ENCODE measurements at regions not wholly inside any gene's neighbourhood (a gene's known extent, or its start where the extent isn't known, plus 50 kb on each side); places are given as distances from the start of the nearest gene placed in this dataset.

DNA sequence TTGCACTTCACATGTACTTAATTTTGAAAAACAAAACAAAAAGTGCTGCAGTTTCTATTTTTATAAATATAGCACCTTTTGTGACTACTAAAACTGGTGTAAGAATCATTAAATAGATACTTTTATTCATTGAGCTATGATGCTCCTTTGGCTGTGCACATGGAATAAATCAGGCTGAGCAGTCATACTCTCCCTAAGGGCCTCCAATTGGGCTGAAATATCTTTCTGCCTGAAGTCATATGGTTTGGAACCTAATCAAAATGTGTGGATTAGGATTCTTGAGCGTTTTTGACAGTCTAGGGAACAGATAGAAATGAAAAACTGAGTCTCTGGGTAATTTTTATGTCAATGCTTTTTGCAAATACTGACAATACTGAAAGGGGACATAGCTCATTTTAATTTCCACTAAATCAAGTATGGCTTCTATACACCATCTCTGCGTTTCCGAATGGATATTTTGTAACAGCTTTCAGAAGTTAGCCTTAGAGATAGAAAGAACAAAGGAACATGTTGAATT is 392.2 kb upstream of the ROBO1 start:
- H3K9me3 ChIP-seq: no peaks in the 10 kb centered on the region; the same call in 2 of the 3 replicates
- ATAC-seq: no peak
- H3K4me1 ChIP-seq: no peaks in the 10 kb centered on the region
- CTCF ChIA-PET: no interaction called here
- no peak overlapping the region for H3K4me3 ChIP-seq
- H3K4me2 ChIP-seq: no peak overlapping the region
- WGBS (ENCODE audit: missing lambda C conversion rate): 24% methylated on average over 3 of the region's 3 CpGs
- no peak for FAIRE-seq
- no peak for DNase-seq (ENCODE audit: low read depth in 1 of 2, low spot score in 1 of 2)
- TF ChIP-seq, protein P1, sequence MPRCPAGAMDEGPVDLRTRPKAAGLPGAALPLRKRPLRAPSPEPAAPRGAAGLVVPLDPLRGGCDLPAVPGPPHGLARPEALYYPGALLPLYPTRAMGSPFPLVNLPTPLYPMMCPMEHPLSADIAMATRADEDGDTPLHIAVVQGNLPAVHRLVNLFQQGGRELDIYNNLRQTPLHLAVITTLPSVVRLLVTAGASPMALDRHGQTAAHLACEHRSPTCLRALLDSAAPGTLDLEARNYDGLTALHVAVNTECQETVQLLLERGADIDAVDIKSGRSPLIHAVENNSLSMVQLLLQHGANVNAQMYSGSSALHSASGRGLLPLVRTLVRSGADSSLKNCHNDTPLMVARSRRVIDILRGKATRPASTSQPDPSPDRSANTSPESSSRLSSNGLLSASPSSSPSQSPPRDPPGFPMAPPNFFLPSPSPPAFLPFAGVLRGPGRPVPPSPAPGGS (IDR thresholded peaks at IDR 0.05): no peak
- TF ChIP-seq EHF (CRISPR knock-in tag; IDR thresholded peaks at IDR 0.05): no peak
- TF ChIP-seq POLR2A (IDR thresholded peaks at IDR 0.05; ENCODE audit: low read length): no peak
- no peak for TF ChIP-seq TFCP2L1 (CRISPR knock-in tag; IDR thresholded peaks at IDR 0.05)
- no peak for TF ChIP-seq KDM5A (IDR thresholded peaks at IDR 0.05)
- TF ChIP-seq HOXB13 (CRISPR knock-in tag; IDR thresholded peaks at IDR 0.05; ENCODE audit: low read depth): no peak
- no peak for TF ChIP-seq ZFP36 (IDR thresholded peaks at IDR 0.05; ENCODE audit: borderline replicate concordance, partially characterized antibody)
- no peak for TF ChIP-seq ZC3H11A (IDR thresholded peaks at IDR 0.05)
- no peak for TF ChIP-seq CBX2 (IDR thresholded peaks at IDR 0.05; ENCODE audit: borderline replicate concordance, low read depth)
- TF ChIP-seq, protein P2, sequence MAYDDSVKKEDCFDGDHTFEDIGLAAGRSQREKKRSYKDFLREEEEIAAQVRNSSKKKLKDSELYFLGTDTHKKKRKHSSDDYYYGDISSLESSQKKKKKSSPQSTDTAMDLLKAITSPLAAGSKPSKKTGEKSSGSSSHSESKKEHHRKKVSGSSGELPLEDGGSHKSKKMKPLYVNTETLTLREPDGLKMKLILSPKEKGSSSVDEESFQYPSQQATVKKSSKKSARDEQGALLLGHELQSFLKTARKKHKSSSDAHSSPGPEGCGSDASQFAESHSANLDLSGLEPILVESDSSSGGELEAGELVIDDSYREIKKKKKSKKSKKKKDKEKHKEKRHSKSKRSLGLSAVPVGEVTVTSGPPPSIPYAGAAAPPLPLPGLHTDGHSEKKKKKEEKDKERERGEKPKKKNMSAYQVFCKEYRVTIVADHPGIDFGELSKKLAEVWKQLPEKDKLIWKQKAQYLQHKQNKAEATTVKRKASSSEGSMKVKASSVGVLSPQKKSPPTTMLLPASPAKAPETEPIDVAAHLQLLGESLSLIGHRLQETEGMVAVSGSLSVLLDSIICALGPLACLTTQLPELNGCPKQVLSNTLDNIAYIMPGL (CRISPR knock-in tag; IDR thresholded peaks at IDR 0.05; ENCODE audit: borderline replicate concordance): no peak
- no peak for TF ChIP-seq CHD2 (IDR thresholded peaks at IDR 0.05; ENCODE audit: low read length, partially characterized antibody)
- no peak for TF ChIP-seq HOXB5 (CRISPR knock-in tag; IDR thresholded peaks at IDR 0.05)
- no peak for TF ChIP-seq FOXS1 (CRISPR knock-in tag; IDR thresholded peaks at IDR 0.05)
- no peak for TF ChIP-seq RFX5 (IDR thresholded peaks at IDR 0.05)
- TF ChIP-seq ESRRA (IDR thresholded peaks at IDR 0.05; ENCODE audit: borderline replicate concordance, low read length): no peak
- TF ChIP-seq NR3C1 (IDR thresholded peaks at IDR 0.05): no peak
- no peak for TF ChIP-seq MAZ (IDR thresholded peaks at IDR 0.05; ENCODE audit: borderline replicate concordance, low read depth, low read length)
- TF ChIP-seq CBX8 (IDR thresholded peaks at IDR 0.05): no peak
- no peak overlapping the region for H3K27ac ChIP-seq
- POLR2A ChIA-PET: no interaction called here

DNA sequence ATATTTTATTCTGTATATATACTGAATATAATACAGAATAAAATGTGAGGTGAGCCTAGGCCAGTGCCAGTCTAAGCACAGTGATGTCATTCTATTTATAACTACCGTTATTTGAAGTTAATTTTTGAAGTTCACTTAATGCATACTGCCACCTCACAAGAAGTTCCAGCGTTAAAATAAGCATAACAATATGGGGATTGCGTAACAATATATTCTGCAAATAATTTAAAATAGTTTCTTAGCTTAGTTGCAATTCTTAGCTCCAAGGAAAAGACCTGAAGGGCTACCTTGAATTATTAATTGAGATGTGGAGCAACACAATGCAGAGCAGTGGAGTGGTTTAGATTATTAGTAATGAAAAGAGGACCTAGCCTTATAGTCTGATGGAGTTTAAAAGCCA is 390.5 kb upstream of the ROBO1 start:
- ChIA-PET CTCF (no interaction called here), POLR2A (no interaction called here)
- FAIRE-seq: no peak
- no peaks in the 10 kb centered on the region for H3K4me1 ChIP-seq
- 12% methylated on average over 3 of the region's 3 CpGs for WGBS (ENCODE audit: missing lambda C conversion rate)
- no peak for DNase-seq (ENCODE audit: low read depth in 1 of 2, low spot score in 1 of 2)
- no peak for TF ChIP-seq HOXB5 (CRISPR knock-in tag; IDR thresholded peaks at IDR 0.05)
- ATAC-seq: no peak
- no peak overlapping the region for H3K27ac ChIP-seq
- no peak overlapping the region for H3K4me2 ChIP-seq
- no peaks in the 10 kb centered on the region; the same call in 2 of the 3 replicates for H3K9me3 ChIP-seq
- H3K4me3 ChIP-seq: no peak overlapping the region

DNA sequence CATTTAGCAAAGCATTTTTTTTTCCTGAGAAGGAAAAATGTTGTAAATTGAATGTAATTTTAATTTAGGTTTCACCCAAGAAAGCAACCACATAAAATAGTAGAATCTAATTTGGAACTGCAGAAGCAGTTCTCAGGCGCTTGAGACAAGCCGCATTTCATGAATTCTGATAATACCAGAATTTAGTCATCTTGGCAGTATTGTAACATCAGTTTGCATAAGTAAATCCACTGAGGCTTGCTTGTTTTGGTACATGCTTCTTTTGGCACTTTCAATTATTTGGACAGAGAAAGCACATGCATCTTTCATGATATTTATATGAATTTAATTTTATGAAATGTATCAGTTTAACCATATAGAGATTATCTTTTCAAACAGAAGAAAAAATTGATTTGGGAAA is 389.7 kb upstream of the ROBO1 start:
- no peak overlapping the region for H3K27ac ChIP-seq
- H3K4me1 ChIP-seq: no peaks in the 10 kb centered on the region
- TF ChIP-seq, protein P3, sequence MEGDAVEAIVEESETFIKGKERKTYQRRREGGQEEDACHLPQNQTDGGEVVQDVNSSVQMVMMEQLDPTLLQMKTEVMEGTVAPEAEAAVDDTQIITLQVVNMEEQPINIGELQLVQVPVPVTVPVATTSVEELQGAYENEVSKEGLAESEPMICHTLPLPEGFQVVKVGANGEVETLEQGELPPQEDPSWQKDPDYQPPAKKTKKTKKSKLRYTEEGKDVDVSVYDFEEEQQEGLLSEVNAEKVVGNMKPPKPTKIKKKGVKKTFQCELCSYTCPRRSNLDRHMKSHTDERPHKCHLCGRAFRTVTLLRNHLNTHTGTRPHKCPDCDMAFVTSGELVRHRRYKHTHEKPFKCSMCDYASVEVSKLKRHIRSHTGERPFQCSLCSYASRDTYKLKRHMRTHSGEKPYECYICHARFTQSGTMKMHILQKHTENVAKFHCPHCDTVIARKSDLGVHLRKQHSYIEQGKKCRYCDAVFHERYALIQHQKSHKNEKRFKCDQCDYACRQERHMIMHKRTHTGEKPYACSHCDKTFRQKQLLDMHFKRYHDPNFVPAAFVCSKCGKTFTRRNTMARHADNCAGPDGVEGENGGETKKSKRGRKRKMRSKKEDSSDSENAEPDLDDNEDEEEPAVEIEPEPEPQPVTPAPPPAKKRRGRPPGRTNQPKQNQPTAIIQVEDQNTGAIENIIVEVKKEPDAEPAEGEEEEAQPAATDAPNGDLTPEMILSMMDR (IDR thresholded peaks at IDR 0.05): no peak
- TF ChIP-seq ZNF302 (CRISPR knock-in tag; IDR thresholded peaks at IDR 0.05) (no peak), POLR2A (IDR thresholded peaks at IDR 0.05; ENCODE audit: low read length) (no peak), CBX8 (IDR thresholded peaks at IDR 0.05) (no peak)
- TF ChIP-seq, protein P4, sequence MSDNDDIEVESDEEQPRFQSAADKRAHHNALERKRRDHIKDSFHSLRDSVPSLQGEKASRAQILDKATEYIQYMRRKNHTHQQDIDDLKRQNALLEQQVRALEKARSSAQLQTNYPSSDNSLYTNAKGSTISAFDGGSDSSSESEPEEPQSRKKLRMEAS (IDR thresholded peaks at IDR 0.05): no peak
- no peak for FAIRE-seq
- POLR2A ChIA-PET: no interaction called here
- H3K4me3 ChIP-seq: no peak overlapping the region
- ATAC-seq: no peak
- no peak overlapping the region for H3K4me2 ChIP-seq
- CTCF ChIA-PET: no interaction called here
- WGBS (ENCODE audit: missing lambda C conversion rate): 76% methylated on average over 2 of the region's 2 CpGs
- H3K9me3 ChIP-seq: no peaks in the 10 kb centered on the region; the same call in 2 of the 3 replicates
- DNase-seq (ENCODE audit: low read depth in 1 of 2, low spot score in 1 of 2): no peak

Measured in A549 (cell line).